G401.6 (cell line): ENCODE measurements at regions not wholly inside any gene's neighbourhood (a gene's known extent, or its start where the extent isn't known, plus 50 kb on each side); places are given as distances from the start of the nearest gene placed in this dataset.

Experiments used
- FAIRE-seq: peaks from 2 replicates; lab custom pipeline; 2012; peaks lifted over from hg19 to GRCh38; lab: Jason Lieb, UNC

- FAIRE-seq = no peak
Measured at GRCh38 chr2:118509319-118510004, 338.0 kb downstream of the EN1 start.

- no peak for FAIRE-seq
Measured at GRCh38 chr2:118508282-118508681, 339.2 kb downstream of the EN1 start.

GRCh38 chr2:118505436-118505835 is 342.0 kb downstream of the EN1 start:
- FAIRE-seq = no peak

GRCh38 chr2:118502106-118502505 is 345.3 kb downstream of the EN1 start:
- no peak for FAIRE-seq

- no peak for FAIRE-seq
Measured at GRCh38 chr2:118498943-118499342, 348.5 kb downstream of the EN1 start.

GRCh38 chr2:118496870-118497611 is 350.4 kb downstream of the EN1 start:
- no peak for FAIRE-seq

GRCh38 chr2:118496467-118496866 is 351.0 kb downstream of the EN1 start:
- no peak for FAIRE-seq

- FAIRE-seq = no peak
Measured at GRCh38 chr2:118495290-118495689, 352.2 kb downstream of the EN1 start.

- no peak for FAIRE-seq
Measured at GRCh38 chr2:118493213-118493612, 354.2 kb downstream of the EN1 start.

- FAIRE-seq = no peak
Measured at GRCh38 chr2:118492335-118492734, 355.1 kb downstream of the EN1 start.

GRCh38 chr2:118490330-118490729 is 357.1 kb downstream of the EN1 start:
- FAIRE-seq = no peak

- FAIRE-seq = no peak
Measured at GRCh38 chr2:118489712-118490299, 357.6 kb downstream of the EN1 start.

- no peak for FAIRE-seq
Measured at GRCh38 chr2:118481299-118481698, 366.1 kb downstream of the EN1 start.

- FAIRE-seq = no peak
Measured at GRCh38 chr2:118479020-118479419, 368.4 kb downstream of the EN1 start.

GRCh38 chr2:118477111-118477862 is 370.2 kb downstream of the EN1 start:
- no peak for FAIRE-seq

GRCh38 chr2:118475622-118476205 is 371.7 kb downstream of the EN1 start:
- FAIRE-seq = no peak

- no peak for FAIRE-seq
Measured at GRCh38 chr2:118474541-118474920, 372.9 kb downstream of the EN1 start.

GRCh38 chr2:118473846-118474540 is 373.5 kb downstream of the EN1 start:
- no peak for FAIRE-seq

GRCh38 chr2:118473241-118473640 is 374.2 kb downstream of the EN1 start:
- no peak for FAIRE-seq

GRCh38 chr2:118470297-118470696 is 377.2 kb downstream of the EN1 start:
- no peak for FAIRE-seq

- no peak for FAIRE-seq
Measured at GRCh38 chr2:118469103-118469502, 378.3 kb downstream of the EN1 start.
